ENCODE measurements at regions not wholly inside any gene's neighbourhood (a gene's known extent, or its start where the extent isn't known, plus 50 kb on each side); places are given as distances from the start of the nearest gene placed in this dataset.
A peak's percentile ranks its signal among the peaks of the same experiment; 100 is the strongest.

DNA sequence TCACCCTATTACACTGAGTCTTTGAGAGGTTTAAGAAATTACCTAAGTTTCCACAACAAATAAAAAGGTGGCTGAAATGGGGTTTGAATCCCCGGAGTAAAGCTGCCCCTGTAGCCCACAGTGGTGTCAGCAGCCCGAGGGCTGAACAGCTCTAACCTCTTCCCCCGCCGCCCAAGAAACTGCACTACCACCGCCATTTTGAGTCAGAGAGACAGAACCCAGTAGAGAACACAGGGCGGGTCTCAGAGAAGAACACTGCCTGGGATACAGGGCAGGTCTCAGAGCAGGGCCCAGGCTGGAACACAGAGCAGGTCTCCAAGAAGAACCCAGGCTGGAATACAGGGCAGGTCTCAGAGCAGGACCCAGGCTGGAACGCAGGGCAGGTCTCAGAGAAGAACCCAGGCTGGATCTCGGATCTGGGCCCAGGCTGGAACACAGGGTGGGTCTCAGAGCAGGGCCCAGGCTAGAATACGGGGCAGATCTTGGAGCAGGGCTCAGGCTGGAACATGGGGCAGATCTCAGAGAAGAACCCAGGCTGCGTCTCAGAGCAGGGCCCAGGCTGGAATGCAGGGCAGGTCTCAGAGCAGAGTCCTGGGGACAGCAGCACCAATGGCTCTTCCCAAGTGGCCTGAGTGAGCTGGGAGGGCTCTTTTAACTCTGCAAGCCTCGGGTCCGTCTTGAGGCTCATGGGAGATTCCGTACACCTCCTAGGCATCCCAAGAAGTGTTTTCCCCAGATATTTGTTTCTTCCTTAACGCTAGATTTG lies 85.9 kb upstream of the LANCL2 start:
- Mint-ChIP-seq H3K36me3 (ENCODE audit: insufficient read depth, unreplicated experiment) (no peaks in the 10 kb centered on the region), H3K27ac (ENCODE audit: unreplicated experiment) (no peak overlapping the region), H3K4me1 (ENCODE audit: low read depth, unreplicated experiment) (no peaks in the 10 kb centered on the region), H3K27me3 (ENCODE audit: insufficient read depth, unreplicated experiment) (peaks cover 11% of the 10 kb centered on the region), H3K9me3 (ENCODE audit: unreplicated experiment) (no peaks in the 10 kb centered on the region), H3K4me3 (ENCODE audit: unreplicated experiment) (no peak overlapping the region)
- Histone ChIP-seq H3K4me1 (no peaks in the 10 kb centered on the region), H3K27me3 (replicated peaks; ENCODE audit: control insufficient read depth, insufficient read depth, low read length) (no peaks in the 10 kb centered on the region), H3K9me3 (no peaks in the 10 kb centered on the region), H3K36me3 (ENCODE audit: control insufficient read depth, insufficient read depth, low read length) (no peaks in the 10 kb centered on the region), H3K4me3 (ENCODE audit: low read depth, low read length) (no peak overlapping the region)
- CTCF ChIA-PET, result interaction anchor here (2.0 kb wide), 1 partner anchor 136 kb away, joined by 6 read pairs; no protein-coding TSS in a partner anchor
- TF ChIP-seq, protein P1, sequence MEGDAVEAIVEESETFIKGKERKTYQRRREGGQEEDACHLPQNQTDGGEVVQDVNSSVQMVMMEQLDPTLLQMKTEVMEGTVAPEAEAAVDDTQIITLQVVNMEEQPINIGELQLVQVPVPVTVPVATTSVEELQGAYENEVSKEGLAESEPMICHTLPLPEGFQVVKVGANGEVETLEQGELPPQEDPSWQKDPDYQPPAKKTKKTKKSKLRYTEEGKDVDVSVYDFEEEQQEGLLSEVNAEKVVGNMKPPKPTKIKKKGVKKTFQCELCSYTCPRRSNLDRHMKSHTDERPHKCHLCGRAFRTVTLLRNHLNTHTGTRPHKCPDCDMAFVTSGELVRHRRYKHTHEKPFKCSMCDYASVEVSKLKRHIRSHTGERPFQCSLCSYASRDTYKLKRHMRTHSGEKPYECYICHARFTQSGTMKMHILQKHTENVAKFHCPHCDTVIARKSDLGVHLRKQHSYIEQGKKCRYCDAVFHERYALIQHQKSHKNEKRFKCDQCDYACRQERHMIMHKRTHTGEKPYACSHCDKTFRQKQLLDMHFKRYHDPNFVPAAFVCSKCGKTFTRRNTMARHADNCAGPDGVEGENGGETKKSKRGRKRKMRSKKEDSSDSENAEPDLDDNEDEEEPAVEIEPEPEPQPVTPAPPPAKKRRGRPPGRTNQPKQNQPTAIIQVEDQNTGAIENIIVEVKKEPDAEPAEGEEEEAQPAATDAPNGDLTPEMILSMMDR (IDR thresholded peaks at IDR 0.05; ENCODE audit: insufficient read depth in 1 of 2, low read depth in 1 of 2, low read length in 1 of 2, severe bottlenecking in 1 of 2, unreplicated experiment in 1 of 2), result no peak
- intact Hi-C loops (cut with micrococcal nuclease; ENCODE audit: unreplicated experiment), result no loop called here
- POLR2A ChIA-PET, result no interaction called here
- DNase-seq, result no peak
- BruUV-seq (replicated peaks), result no TSS peak

- peaks cover 6% of the 10 kb centered on the region for H3K27me3 Mint-ChIP-seq (ENCODE audit: insufficient read depth, unreplicated experiment)
- intact Hi-C loops (cut with micrococcal nuclease; ENCODE audit: unreplicated experiment), result loop anchor here (1.0 kb wide), 3 partner anchors 86 to 318 kb away; no protein-coding TSS in a partner anchor
- TF ChIP-seq, protein P1 (IDR thresholded peaks at IDR 0.05; ENCODE audit: insufficient read depth in 1 of 2, low read depth in 1 of 2, low read length in 1 of 2, severe bottlenecking in 1 of 2, unreplicated experiment in 1 of 2), result peak; percentile 63 to 74
- POLR2A ChIA-PET, result no interaction called here
- Histone ChIP-seq H3K27me3 (replicated peaks; ENCODE audit: control insufficient read depth, insufficient read depth, low read length) (no peaks in the 10 kb centered on the region), H3K9me3 (no peaks in the 10 kb centered on the region), H3K4me1 (no peaks in the 10 kb centered on the region), H3K4me3 (ENCODE audit: low read depth, low read length) (no peak overlapping the region), H3K36me3 (ENCODE audit: control insufficient read depth, insufficient read depth, low read length) (no peaks in the 10 kb centered on the region)
- H3K36me3 Mint-ChIP-seq (ENCODE audit: insufficient read depth, unreplicated experiment), result no peaks in the 10 kb centered on the region
- no peaks in the 10 kb centered on the region for H3K4me1 Mint-ChIP-seq (ENCODE audit: low read depth, unreplicated experiment)
- no peaks in the 10 kb centered on the region for H3K9me3 Mint-ChIP-seq (ENCODE audit: unreplicated experiment)
- BruUV-seq (replicated peaks), result no TSS peak
- H3K27ac Mint-ChIP-seq (ENCODE audit: unreplicated experiment), result no peak overlapping the region
- CTCF ChIA-PET, result interaction anchor here (0.7 to 2.0 kb wide), 2 partner anchors 135 to 434 kb away, joined by 4 to 6 read pairs; no protein-coding TSS in a partner anchor
- DNase-seq, result peak; percentile 73 to 82
- H3K4me3 Mint-ChIP-seq (ENCODE audit: unreplicated experiment), result no peak overlapping the region
Observed at GRCh38 chr7:55280031-55280454, 85.1 kb upstream of the LANCL2 start.

DNA sequence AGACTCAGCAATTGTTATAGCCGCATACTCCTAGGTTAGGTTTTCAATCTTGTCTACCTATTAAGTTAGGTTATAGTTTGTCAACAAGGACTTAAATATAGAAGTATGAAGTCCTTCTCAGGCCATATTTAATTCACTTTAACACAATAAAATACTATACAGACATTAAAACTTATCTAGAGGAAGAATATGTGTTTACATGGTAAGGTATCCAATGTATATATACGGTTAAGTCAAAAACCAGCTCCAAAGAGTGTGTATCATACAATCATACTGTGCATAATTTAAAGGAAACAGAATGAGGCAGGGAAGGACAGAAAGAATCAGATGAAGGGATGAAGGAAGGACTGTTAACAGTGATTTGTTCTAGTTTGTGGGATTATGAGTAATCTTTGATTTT lies 79.5 kb upstream of the LANCL2 start:
- intact Hi-C loops (cut with micrococcal nuclease; ENCODE audit: unreplicated experiment), result no loop called here
- Mint-ChIP-seq H3K36me3 (ENCODE audit: insufficient read depth, unreplicated experiment) (no peaks in the 10 kb centered on the region), H3K9me3 (ENCODE audit: unreplicated experiment) (no peaks in the 10 kb centered on the region), H3K4me3 (ENCODE audit: unreplicated experiment) (no peak overlapping the region), H3K27me3 (ENCODE audit: insufficient read depth, unreplicated experiment) (peaks cover 6% of the 10 kb centered on the region), H3K27ac (ENCODE audit: unreplicated experiment) (no peak overlapping the region), H3K4me1 (ENCODE audit: low read depth, unreplicated experiment) (no peaks in the 10 kb centered on the region)
- DNase-seq, result no peak
- ChIA-PET POLR2A (no interaction called here), CTCF (no interaction called here)
- Histone ChIP-seq H3K27me3 (replicated peaks; ENCODE audit: control insufficient read depth, insufficient read depth, low read length) (no peaks in the 10 kb centered on the region), H3K9me3 (no peaks in the 10 kb centered on the region), H3K4me3 (ENCODE audit: low read depth, low read length) (no peak overlapping the region), H3K36me3 (ENCODE audit: control insufficient read depth, insufficient read depth, low read length) (no peaks in the 10 kb centered on the region), H3K4me1 (no peaks in the 10 kb centered on the region)
- TF ChIP-seq, protein P1 (IDR thresholded peaks at IDR 0.05; ENCODE audit: insufficient read depth in 1 of 2, low read depth in 1 of 2, low read length in 1 of 2, severe bottlenecking in 1 of 2, unreplicated experiment in 1 of 2), result no peak
- BruUV-seq (replicated peaks), result no TSS peak

All from Caco-2 (cell line).